ENCODE measurements at regions not wholly inside any gene's neighbourhood (a gene's known extent, or its start where the extent isn't known, plus 50 kb on each side); places are given as distances from the start of the nearest gene placed in this dataset.

- no peak overlapping the region for H3K14ac ChIP-seq (ENCODE audit: insufficient read length)
These were observed 266.1 kb downstream of the RAB38 start for GRCh38 chr11:87909178-87909577.

More at GRCh38 chr11:87909178-87909577, 266.1 kb downstream of the RAB38 start:
- Histone ChIP-seq H3K56ac (replicated peaks; ENCODE audit: insufficient read length, low read depth, low read length) (no peak overlapping the region), H4K91ac (replicated peaks; ENCODE audit: insufficient read length, low read length) (no peak overlapping the region), H3K9ac (replicated peaks in 1 of 4; ENCODE audit: extremely low read depth in 1 of 4, low read depth in 3 of 4, low read length in 3 of 4) (no peak overlapping the region), H2BK120ac (replicated peaks; ENCODE audit: low read depth, low read length) (no peak overlapping the region), H3K9me3 (ENCODE audit: insufficient read depth in 2 of 2, low read depth in 1 of 2, low read length in 1 of 2) (no peaks in the 10 kb centered on the region), H4K8ac (ENCODE audit: extremely low read depth, insufficient read depth, low read length) (no peak overlapping the region), H2BK15ac (ENCODE audit: low read length) (no peak overlapping the region), H3K4me1 (replicated peaks in 1 of 4; ENCODE audit: control insufficient read depth in 3 of 4, insufficient read depth in 4 of 4, low read length in 3 of 4) (no peaks in the 10 kb centered on the region), H4K20me1 (replicated peaks in 1 of 2; ENCODE audit: control insufficient read depth in 1 of 2, insufficient read depth in 2 of 2, low read length in 2 of 2) (no peaks in the 10 kb centered on the region), H2BK12ac (ENCODE audit: low read depth, low read length) (no peak overlapping the region), H3K18ac (ENCODE audit: extremely low read depth, low read length) (no peak overlapping the region), H3K27ac (ENCODE audit: low read depth, low read length) (no peak overlapping the region), H4K5ac (ENCODE audit: insufficient read length, low read depth, low read length) (no peak overlapping the region), H3K79me1 (ENCODE audit: low read depth, low read length) (no peaks in the 10 kb centered on the region), H3K36me3 (ENCODE audit: control insufficient read depth in 2 of 4, insufficient read depth in 4 of 4, low read length in 3 of 4) (no peaks in the 10 kb centered on the region), H3K79me2 (ENCODE audit: control insufficient read depth in 1 of 2, insufficient read depth in 2 of 2, low read length in 2 of 2) (no peaks in the 10 kb centered on the region), H3K27me3 (replicated peaks in 1 of 4; ENCODE audit: control insufficient read depth in 3 of 4, extremely low read depth in 1 of 4, insufficient read depth in 3 of 4, low read length in 3 of 4) (no peaks in the 10 kb centered on the region), H2AFZ (ENCODE audit: low read length) (no peak overlapping the region), H3K23ac (ENCODE audit: insufficient read length) (no peak overlapping the region), H3K23me2 (ENCODE audit: low read depth, low read length) (no peaks in the 10 kb centered on the region), H2AK5ac (ENCODE audit: low read depth, low read length) (no peak overlapping the region), H3K4ac (replicated peaks; ENCODE audit: insufficient read length, low read depth, low read length) (no peak overlapping the region), H2BK20ac (ENCODE audit: low read length) (no peak overlapping the region), H3K4me3 (ENCODE audit: extremely low read depth in 1 of 4, insufficient read depth in 2 of 4, low read depth in 3 of 4, low read length in 4 of 4) (no peak overlapping the region), H3K4me2 (ENCODE audit: insufficient read depth in 1 of 2, low read depth in 2 of 2, low read length in 2 of 2) (no peak overlapping the region), H2BK5ac (ENCODE audit: low read depth, low read length) (no peak overlapping the region)
- no peak for DNase-seq (ENCODE audit: low read depth in 1 of 2, low spot score in 2 of 2)
- ChIA-PET CTCF (ENCODE audit: partially characterized antibody) (interaction anchor here (1.6 kb wide), 1 partner anchor 14 kb away, joined by 3 read pairs; no protein-coding TSS in a partner anchor), POLR2A (ENCODE audit: partially characterized antibody) (no interaction called here)
- no peak for TF ChIP-seq ATF2 (IDR thresholded peaks at IDR 0.05; ENCODE audit: low read length)
- TF ChIP-seq KDM4A (IDR thresholded peaks at IDR 0.05; ENCODE audit: low read depth, low read length, severe bottlenecking), result no peak
- TF ChIP-seq ASH2L (IDR thresholded peaks at IDR 0.05; ENCODE audit: low read length), result no peak
- TF ChIP-seq JUND (IDR thresholded peaks at IDR 0.05; ENCODE audit: low read length), result no peak
- no peak for TF ChIP-seq SP2 (IDR thresholded peaks at IDR 0.05; ENCODE audit: low read length)
- no peak for TF ChIP-seq SIRT6 (IDR thresholded peaks at IDR 0.05; ENCODE audit: low read length)
- WGBS, 2 experiments (ENCODE audit: extremely low coverage in 1 of 2, insufficient coverage in 1 of 2, insufficient read length in 1 of 2, insufficient replicate concordance in 2 of 2, low coverage in 1 of 2, low lambda C conversion rate in 2 of 2, missing lambda C conversion rate in 1 of 2), result 86% methylated on average over 2 of the region's 2 CpGs; no CpG with 5 or more reads in 1 of the 2 experiments
- FAIRE-seq, result no peak
